Left cardiac atrium (tissue), 4 donors: ENCODE measurements at regions not wholly inside any gene's neighbourhood (a gene's known extent, or its start where the extent isn't known, plus 50 kb on each side); places are given as distances from the start of the nearest gene placed in this dataset.
"Not testable (repeated sequence)": the region's sequence is repeated elsewhere in the genome, so short reads cannot be mapped to it uniquely, and the experiment has no call there.

Experiments
- ATAC-seq, 2 donors: fragments of 200-7000 bp; cut with Tn5 transposase; one replicate each; pipeline ENCODE4 v1.9.1; 2020; ENCODE audit warnings: mild to moderate bottlenecking in 2 of 2, moderate library complexity in 2 of 2
- DNase-seq: peaks from one replicate; pipeline ENCODE4 v3.0.0-alpha.2; 2020
- intact Hi-C, 2 donors: fragments of 100-400 bp; cut with DNase I; formaldehyde crosslinking; loops; one replicate each; pipeline versions ENCODE4 v1.14.1 to v1.15.1; 2022 to 2023
- donor health status: DM: no; HTN: yes; CAD: no.
- donor health status: DM: no; HTN: yes; CAD: no; lungs with severe emphysema.
- donor health status: DM: yes; HTN: yes; CAD: no.
- donor health status: Dilated cardiomyopathy.

- intact Hi-C loops: no loop called here
- DNase-seq (no peak), ATAC-seq (no peak)
Measured at GRCh38 chr1:100626397-100626796, 88.5 kb downstream of the GPR88 start.

DNA sequence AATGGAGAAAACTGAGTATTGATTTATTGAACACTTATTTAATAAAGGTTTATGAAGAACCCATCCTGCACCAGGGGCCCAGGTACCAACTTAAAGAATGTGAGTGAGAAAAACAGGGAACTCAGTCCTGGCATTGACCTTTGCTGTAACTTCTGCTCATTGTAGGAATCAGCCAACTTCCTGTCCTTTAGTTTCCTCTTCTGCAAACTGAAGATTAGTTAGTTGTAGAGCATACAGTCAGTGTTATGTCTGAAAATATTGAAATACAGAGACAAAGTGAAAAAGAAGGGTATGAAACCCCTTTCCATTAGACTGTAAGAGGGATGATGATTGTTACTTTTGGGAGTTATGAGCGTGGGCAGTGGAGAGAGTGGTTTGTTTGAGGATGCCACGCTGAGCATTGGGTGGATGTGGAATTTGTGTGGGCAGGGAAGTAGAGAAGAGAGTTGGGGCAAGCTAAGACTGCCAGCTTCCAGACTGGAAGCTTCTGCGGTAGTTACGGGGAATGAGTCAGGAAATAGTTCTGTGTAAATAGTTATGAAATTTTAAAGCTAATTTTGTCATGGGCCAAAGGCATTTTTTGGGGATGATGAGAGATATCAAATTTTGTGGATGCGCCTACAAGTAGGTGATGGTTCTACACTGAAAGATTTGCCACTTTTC lies 89.2 kb downstream of the GPR88 start:
- ATAC-seq: peak in 1 of 2 donors; percentile 86
- DNase-seq: peak; percentile 28
- intact Hi-C loops: no loop called here

DNA sequence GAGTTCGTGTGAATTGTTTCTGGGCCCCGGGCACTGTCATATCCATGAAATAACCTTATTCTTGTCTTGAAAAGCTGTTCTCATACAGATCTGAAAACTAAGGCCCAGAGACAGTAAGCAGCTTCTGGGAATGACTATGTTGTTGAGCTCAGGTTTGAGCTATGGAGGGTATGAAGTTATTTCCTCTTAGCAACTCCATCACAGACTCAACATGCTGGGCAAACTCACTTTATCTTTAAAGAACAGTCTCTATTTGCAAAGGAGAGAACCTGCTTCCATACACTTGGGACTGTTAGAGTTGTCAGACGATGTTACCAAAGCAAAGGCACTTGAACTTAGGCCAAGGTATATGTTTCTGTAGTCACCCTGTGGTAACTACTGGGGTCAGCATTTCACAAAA lies 90.0 kb downstream of the GPR88 start:
- DNase-seq: no peak
- intact Hi-C loops: no loop called here
- ATAC-seq: no peak

GRCh38 chr1:100628631-100629081 lies 90.7 kb downstream of the GPR88 start:
- ATAC-seq (peak; percentile 30 to 58), DNase-seq (no peak)
- intact Hi-C loops: no loop called here

DNA sequence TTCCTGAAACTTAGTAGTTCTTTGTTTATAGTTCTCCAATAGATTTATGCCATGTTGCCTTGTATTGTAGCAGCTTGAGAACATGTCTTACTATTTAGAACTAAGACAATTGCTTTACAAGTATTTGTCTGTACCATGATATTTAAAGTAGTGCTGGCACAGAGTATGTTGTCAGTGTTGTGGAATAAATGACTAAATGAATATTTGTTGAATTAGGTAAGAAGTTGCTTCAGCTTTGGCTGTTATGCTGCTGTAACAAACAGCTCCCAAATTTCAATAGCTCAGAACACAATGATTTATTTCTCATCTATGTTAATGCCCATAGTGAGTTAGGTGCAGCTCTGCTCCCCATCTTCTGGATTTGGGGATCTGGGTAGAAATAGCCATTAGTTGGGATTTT lies 90.2 kb upstream of the VCAM1 start:
- ATAC-seq: peak in 1 of 2 donors; percentile 41
- DNase-seq: no peak
- intact Hi-C loops: no loop called here

DNA sequence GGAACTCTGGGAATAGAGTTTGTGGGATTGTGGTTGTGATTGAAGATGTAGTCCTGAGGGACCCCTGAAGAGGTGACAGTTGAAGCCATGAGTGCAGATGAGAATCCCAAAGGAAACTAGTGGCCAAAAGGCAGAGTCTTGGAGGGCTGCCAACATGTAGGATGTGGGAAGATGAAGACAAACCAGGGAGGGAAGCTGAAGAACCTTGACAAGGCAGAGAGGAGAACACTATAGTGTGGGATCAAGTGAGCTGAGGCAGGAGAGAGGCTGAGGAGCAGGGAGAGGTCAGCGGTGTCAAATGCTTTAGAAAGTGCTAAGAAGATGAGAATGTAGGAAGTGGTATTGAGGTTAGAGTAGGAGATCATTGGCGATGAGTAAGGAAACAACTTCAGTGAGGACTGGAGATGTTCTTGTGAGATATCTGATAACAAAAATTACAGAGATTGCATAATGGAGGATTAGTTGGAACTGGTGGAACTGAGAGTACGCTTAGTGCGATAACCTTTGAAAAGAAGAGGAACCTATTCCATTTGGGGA lies 88.5 kb upstream of the VCAM1 start:
- intact Hi-C loops: no loop called here
- no peak for DNase-seq
- peak; percentile 30 to 47 for ATAC-seq

- ATAC-seq (no peak), DNase-seq (no peak)
- intact Hi-C loops: no loop called here
Measured at GRCh38 chr1:100642826-100643225, 76.7 kb upstream of the VCAM1 start.

DNA sequence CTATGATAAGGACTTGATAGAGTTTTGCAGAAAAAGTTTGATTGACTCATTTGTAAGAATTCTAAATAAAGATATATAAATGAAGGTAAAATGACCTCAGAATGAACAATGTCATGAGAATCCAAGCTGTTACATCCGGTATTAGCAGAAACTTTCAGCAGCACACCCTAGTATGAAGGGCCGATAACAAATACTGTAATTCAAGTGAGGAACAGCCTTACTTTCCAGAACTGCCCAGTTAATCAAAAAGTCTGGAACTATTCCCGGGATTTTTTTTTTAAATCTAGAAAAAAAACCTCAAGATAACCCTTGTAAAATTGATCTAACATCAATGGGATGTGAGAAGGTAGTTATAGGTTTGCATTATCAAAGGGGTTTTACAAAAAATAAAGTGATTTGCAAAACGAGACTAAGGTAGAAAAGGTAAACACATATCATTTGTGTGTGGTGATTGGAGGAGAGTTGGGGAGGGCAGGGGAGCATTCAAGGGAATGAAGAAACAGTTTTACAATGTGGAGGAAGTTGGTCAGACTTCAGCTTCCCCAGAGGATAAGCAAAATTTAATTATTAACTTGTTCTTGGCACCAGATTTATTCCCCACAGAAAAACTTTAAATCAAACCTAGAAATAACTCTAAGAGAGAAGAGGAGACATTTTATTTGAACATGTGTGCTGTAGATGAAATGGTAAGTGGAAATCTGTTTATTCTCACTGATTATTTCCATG lies 75.9 kb upstream of the VCAM1 start:
- ATAC-seq (peak; percentile 73 to 85), DNase-seq (no peak)
- intact Hi-C loops: no loop called here

DNA sequence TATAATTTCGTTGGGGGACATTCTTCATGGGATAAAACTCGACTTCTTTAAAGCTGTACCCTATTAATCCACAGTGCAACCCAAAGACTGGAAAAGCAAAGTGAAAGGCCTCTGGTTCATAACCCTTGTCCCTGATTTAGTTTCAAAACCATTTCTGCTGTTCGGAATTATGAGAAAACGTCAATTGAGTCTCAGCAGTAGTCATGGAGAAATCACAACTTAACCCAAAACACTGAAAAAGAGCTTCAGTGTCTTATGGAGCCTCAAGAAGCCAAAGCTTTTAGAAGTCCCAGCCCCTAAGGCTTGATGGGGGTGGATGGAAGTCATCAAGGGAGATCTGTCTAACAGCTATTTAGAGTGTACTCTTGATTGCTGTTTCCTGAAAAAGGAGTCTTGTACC lies 73.5 kb upstream of the VCAM1 start:
- intact Hi-C loops: no loop called here
- peak in 1 of 2 donors; percentile 38 for ATAC-seq
- DNase-seq: no peak

- no peak for ATAC-seq
- intact Hi-C loops: no loop called here
- no peak for DNase-seq
Measured at GRCh38 chr1:100649146-100649545, 70.4 kb upstream of the VCAM1 start.

DNA sequence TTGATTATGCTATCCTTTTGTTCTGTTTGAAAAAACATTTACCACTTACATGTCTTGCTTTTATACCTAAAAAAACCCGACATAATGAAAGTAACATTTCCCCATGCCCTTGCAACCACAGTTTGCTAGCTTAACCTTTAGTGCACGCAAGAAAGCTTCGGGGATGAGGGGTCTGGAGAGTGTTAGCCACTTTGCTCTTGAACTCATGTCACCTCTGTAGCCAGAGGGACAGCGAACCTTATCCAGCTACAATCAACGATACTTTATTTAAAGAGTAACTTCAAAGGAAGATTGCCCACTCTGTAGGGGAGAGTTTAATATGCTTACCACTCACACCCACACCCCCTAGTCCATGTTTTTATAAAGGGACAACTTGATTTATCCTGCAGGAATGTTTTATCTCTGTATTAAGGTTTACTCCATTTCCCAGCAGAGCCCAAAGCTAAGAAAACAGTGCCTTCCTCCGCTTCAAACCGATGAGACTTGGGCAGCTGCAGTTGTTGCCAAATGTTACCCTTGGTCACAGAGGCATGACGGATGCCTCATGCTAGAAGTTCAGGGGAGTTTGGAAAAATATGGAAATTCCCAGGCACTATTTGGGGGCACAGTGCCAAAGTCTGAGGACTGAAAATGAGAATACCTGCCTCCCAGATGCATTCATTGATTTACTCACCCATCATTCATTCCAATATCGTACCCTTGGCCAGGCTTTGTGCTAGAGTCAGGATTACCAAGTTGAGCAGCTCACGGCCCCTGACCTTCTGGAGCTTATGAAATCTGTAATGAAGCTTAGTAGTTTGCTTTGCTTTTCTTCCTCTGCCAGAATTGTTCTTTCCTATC lies 61.4 kb upstream of the VCAM1 start:
- no peak for ATAC-seq

DNA sequence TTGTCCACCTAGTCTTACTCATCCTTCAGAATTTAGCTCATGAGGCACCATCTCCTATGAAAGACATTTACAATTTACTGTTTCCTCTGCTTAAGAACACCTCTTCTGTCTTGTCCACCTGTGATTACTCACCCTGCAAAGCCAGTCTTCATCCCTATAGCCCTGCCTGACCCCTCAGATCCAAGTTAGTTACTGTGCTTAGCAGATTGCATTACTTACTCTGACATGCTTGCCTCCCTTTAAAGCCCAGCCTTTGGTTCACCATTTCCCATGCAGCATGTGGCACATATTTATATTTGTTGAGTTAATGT lies 60.9 kb upstream of the VCAM1 start:
- ATAC-seq (peak in 1 of 2 donors; percentile 68), DNase-seq (no peak)
- intact Hi-C loops: no loop called here

More for the DNA sequence above, 61.4 kb upstream of the VCAM1 start:
- no peak for DNase-seq
- intact Hi-C loops: no loop called here

DNA sequence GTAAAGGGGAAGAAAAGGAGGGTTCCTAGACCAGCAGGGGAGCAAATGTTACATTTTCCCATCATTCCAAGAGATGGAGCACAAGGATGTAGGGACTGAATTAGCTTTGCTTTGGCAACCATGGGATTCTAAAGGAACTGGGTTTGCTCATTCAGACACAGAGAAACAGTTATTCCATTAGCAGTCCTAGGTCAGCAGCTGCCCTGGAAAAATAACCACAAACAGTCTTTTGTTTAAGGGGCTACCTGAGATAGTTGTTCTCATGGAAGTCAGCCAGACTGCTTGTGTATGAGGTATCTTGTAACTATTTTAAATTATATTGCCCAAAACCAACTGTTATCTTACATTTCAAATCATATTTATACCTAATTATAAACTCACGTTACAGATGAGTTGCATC lies 58.4 kb upstream of the VCAM1 start:
- ATAC-seq: no peak
- no peak for DNase-seq
- intact Hi-C loops: no loop called here

DNA sequence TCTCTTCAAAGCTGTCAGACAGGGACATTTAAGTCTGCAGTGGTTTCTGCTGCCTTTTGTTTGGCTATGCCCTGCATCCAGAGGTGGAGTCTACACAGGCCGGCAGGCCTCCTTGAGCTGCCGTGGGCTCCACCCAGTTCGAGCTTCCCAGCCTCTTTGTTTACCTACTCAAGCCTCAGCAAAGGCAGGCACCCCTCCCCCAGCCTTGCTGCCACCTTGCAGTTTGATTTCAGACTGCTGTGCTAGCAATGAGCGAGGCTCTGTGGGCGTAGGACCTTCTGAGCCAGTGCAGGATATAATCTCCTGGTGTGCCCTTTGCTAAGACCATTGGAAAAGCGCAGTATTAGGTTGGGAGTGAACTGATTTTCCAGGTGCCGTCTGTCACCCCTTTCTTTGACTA lies 51.0 kb upstream of the VCAM1 start:
- intact Hi-C loops, ATAC-seq, DNase-seq: not testable (repeated sequence)
